GM12878 (cell line): ENCODE measurements at regions not wholly inside any gene's neighbourhood (a gene's known extent, or its start where the extent isn't known, plus 50 kb on each side); places are given as distances from the start of the nearest gene placed in this dataset.

Source experiments
- ATAC-seq: fragments of 200-7000 bp; cut with Tn5 transposase; 3 replicates; pipeline ENCODE4 v1.9.1; 2020; ENCODE audit warnings: mild to moderate bottlenecking, moderate library complexity
- BruUV-seq: library from RNA; stranded (reverse); fragments of 400-500 nt; replicated peaks from 2 replicates; lab custom pipeline; 2021; lab: Mats Ljungman, UMichigan
- CTCF ChIA-PET: fragments of 300-600 bp; sonication (Branson Sonifier 250); formaldehyde crosslinking; extraction: SDS; loops from one replicate; lab custom pipeline; 2021; ENCODE audit warnings: inconsistent platforms; lab: Yijun Ruan, JAX
- POLR2A ChIA-PET: fragments of 350-600 bp; formaldehyde crosslinking; extraction: SDS; loops from one replicate; lab custom pipeline; 2021; ENCODE audit warnings: inconsistent platforms; lab: Charles Lee
- RAD21 ChIA-PET: fragments of 300-600 bp; sonication (Branson Sonifier 250); formaldehyde crosslinking; loops from one replicate; lab custom pipeline; 2023; ENCODE audit warnings: antibody characterized with exemption; ENCODE audit not compliant: unreplicated experiment; lab: Charles Lee
- SMC1A ChIA-PET: fragments of 300-600 bp; sonication (Branson Sonifier 250); formaldehyde crosslinking; loops from one replicate; lab custom pipeline; 2023; ENCODE audit not compliant: unreplicated experiment, uncharacterized antibody; lab: Charles Lee
- DNase-seq: peaks from one replicate; pipeline ENCODE4 v3.0.0-alpha.2; 2011; ENCODE audit warnings: low read depth, low spot score
- FAIRE-seq: peaks from 3 replicates; lab custom pipeline; 2011; peaks lifted over from hg19 to GRCh38; lab: Jason Lieb, UNC
- H2AFZ ChIP-seq: 2 replicates; pipeline ENCODE4 v1.6.0; 2011; ENCODE audit warnings: low read depth, low read length, control low read depth; ENCODE audit not compliant: control insufficient read depth
- H3K27ac ChIP-seq: 2 replicates; pipeline ENCODE4 v1.5.1; 2011; ENCODE audit warnings: control low read depth; ENCODE audit not compliant: control insufficient read depth, insufficient read depth
- H3K27me3 ChIP-seq, 2 experiments: replicated peaks in 1 of 2; 2 replicates each; pipeline versions ENCODE4 v1.6.0 to v1.6.1; 2011; ENCODE audit warnings: low read length in 1 of 2; ENCODE audit not compliant: control insufficient read depth in 2 of 2, insufficient read depth in 2 of 2
- H3K36me3 ChIP-seq, 2 experiments: 2 replicates each; pipeline ENCODE4 v1.5.1; 2011; ENCODE audit warnings: low read length in 1 of 2; ENCODE audit not compliant: control insufficient read depth in 2 of 2, insufficient read depth in 2 of 2
- H3K4me1 ChIP-seq: 2 replicates; pipeline ENCODE4 v1.6.1; 2011; ENCODE audit warnings: mild to moderate bottlenecking, low read length, moderate library complexity, mixed read lengths; ENCODE audit not compliant: control insufficient read depth, insufficient read depth
- H3K4me2 ChIP-seq: 2 replicates; pipeline ENCODE4 v1.6.0; 2011; ENCODE audit warnings: control low read depth; ENCODE audit not compliant: control insufficient read depth, insufficient read depth
- H3K4me3 ChIP-seq: fragments of 200-600 bp; sonication (generic); 2 replicates; pipeline ENCODE4 v1.5.1; 2016
- H3K79me2 ChIP-seq: 2 replicates; pipeline ENCODE4 v1.6.0; 2011; ENCODE audit warnings: low read length; ENCODE audit not compliant: control insufficient read depth, insufficient read depth
- H3K9ac ChIP-seq: 2 replicates; pipeline ENCODE4 v1.8.0; 2011; ENCODE audit warnings: low read length, control low read depth, mixed read lengths; ENCODE audit not compliant: control insufficient read depth, insufficient read depth
- H3K9me3 ChIP-seq: replicated peaks from 3 replicates; pipeline ENCODE4 v1.5.1; 2011; ENCODE audit warnings: mild to moderate bottlenecking, low read length; ENCODE audit not compliant: control insufficient read depth, insufficient read depth
- H4K20me1 ChIP-seq: 2 replicates; pipeline ENCODE4 v1.6.0; 2011; ENCODE audit not compliant: control insufficient read depth, insufficient read depth
- BCL3 ChIP-seq: IDR thresholded peaks from 2 replicates; pipeline ENCODE4 v1.6.1; 2011; ENCODE audit warnings: borderline replicate concordance, low read depth, mild to moderate bottlenecking, moderate library complexity, low read length; ENCODE audit not compliant: insufficient read depth, poor library complexity, severe bottlenecking
- CHD4 ChIP-seq: fragments of 200-600 bp; sonication (generic); IDR thresholded peaks from 2 replicates; pipeline ENCODE4 v1.6.1; 2016; ENCODE audit warnings: mild to moderate bottlenecking
- FOXM1 ChIP-seq: IDR thresholded peaks from 2 replicates; pipeline ENCODE4 v1.6.1; 2012; ENCODE audit warnings: low read depth, mild to moderate bottlenecking, inconsistent platforms, low read length, moderate library complexity
- MLLT1 ChIP-seq: fragments of 450-650 bp; IDR thresholded peaks from 2 replicates; pipeline ENCODE4 v1.6.1; 2016; ENCODE audit warnings: mild to moderate bottlenecking
- PKNOX1 ChIP-seq: fragments of 450-650 bp; IDR thresholded peaks from 2 replicates; pipeline ENCODE4 v1.6.1; 2016; ENCODE audit warnings: mild to moderate bottlenecking
- STAT3 ChIP-seq: IDR thresholded peaks from 2 replicates; pipeline ENCODE4 v1.6.1; 2011; ENCODE audit warnings: low read depth, low read length, improper control_type of control experiment
- SUPT20H ChIP-seq: IDR thresholded peaks from 2 replicates; pipeline ENCODE4 v1.6.1; 2011; ENCODE audit warnings: low read depth, mild to moderate bottlenecking, low read length, moderate library complexity, borderline replicate concordance; ENCODE audit not compliant: control insufficient read depth
- TBL1XR1 ChIP-seq: IDR thresholded peaks from 2 replicates; pipeline ENCODE4 v1.6.1; 2012; ENCODE audit warnings: low read depth, low read length, improper control_type of control experiment
- WRNIP1 ChIP-seq: IDR thresholded peaks from 2 replicates; pipeline ENCODE4 v1.6.1; 2011; ENCODE audit warnings: low read depth, low read length, improper control_type of control experiment, borderline replicate concordance
- WGBS: methylation state at CpG from one replicate; pipeline ENCODE4 v1.1.6; 2016; ENCODE audit warnings: low lambda C conversion rate; ENCODE audit not compliant: insufficient replicate concordance, insufficient coverage; ENCODE audit errors: missing lambda C conversion rate; 5-methylcytosine and 5-hydroxymethylcytosine counted together
- in situ Hi-C: fragments of 300-500 bp; cut with MboI; formaldehyde crosslinking; loops from 9 replicates; pipeline ENCODE4 v1.14.3; 2018; ENCODE audit warnings: mixed read lengths
- intact Hi-C: fragments of 100-400 bp; cut with micrococcal nuclease; formaldehyde crosslinking; loops from one replicate; pipeline ENCODE4 v1.14.2; 2022; ENCODE audit not compliant: unreplicated experiment

DNA sequence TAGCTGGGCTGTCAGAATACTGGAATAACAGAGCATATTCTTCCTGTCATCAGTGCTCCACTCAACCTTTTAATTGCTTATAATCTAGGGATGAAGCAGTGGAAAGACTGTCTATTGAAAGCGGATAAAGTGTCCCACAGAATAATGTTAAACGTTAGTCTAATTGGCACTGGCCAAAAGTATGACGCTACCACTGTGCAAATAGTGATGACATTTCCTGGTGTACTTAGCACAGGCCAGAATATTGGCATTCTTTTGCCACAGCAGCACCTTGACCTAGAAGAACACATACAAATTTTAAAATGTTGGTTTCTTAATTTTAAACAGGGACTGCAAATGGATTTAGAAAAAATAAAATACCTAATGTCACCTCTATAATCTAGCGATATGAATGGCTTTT lies 635.2 kb upstream of the SPANXN1 start:
- H3K36me3 ChIP-seq, result no peaks in the 10 kb centered on the region
- POLR2A ChIA-PET, result no interaction called here
- FAIRE-seq, result no peak

More for the DNA sequence above, 635.2 kb upstream of the SPANXN1 start:
- no peak overlapping the region for H3K9ac ChIP-seq
- in situ Hi-C loops (no loop called here), intact Hi-C loops (no loop called here)
- no peak overlapping the region for H3K27ac ChIP-seq
- RAD21 ChIA-PET, result no interaction called here
- no peaks in the 10 kb centered on the region for H3K9me3 ChIP-seq
- no peaks in the 10 kb centered on the region for H3K27me3 ChIP-seq
- H3K4me3 ChIP-seq, result no peak overlapping the region
- no peak overlapping the region for H2AFZ ChIP-seq
- no peaks in the 10 kb centered on the region for H3K79me2 ChIP-seq
- H4K20me1 ChIP-seq, result no peaks in the 10 kb centered on the region
- BruUV-seq, result no TSS peak
- H3K4me2 ChIP-seq, result no peak overlapping the region
- no peaks in the 10 kb centered on the region for H3K4me1 ChIP-seq
- SMC1A ChIA-PET, result no interaction called here
- no peak for DNase-seq
- 37% methylated on average over 4 of the region's 4 CpGs for WGBS
- ATAC-seq, result no peak
- TF ChIP-seq STAT3 (no peak), BCL3 (no peak), WRNIP1 (no peak), SUPT20H (no peak), PKNOX1 (no peak), CHD4 (no peak), FOXM1 (no peak), MLLT1 (no peak), TBL1XR1 (no peak)
- CTCF ChIA-PET, result no interaction called here
